GM23248 (cell line): ENCODE measurements at regions not wholly inside any gene's neighbourhood (a gene's known extent, or its start where the extent isn't known, plus 50 kb on each side); places are given as distances from the start of the nearest gene placed in this dataset.

ENCODE experiments used
- EZH2 ChIP-seq: fragments of 200-600 bp; sonication (generic); IDR thresholded peaks from 2 replicates; pipeline ENCODE4 v1.6.1; 2018; ENCODE audit warnings: antibody characterized with exemption, mild to moderate bottlenecking; ENCODE audit not compliant: insufficient read depth, poor library complexity, severe bottlenecking
- EZH2phosphoT487 ChIP-seq: fragments of 200-600 bp; sonication (generic); IDR thresholded peaks from 2 replicates; pipeline ENCODE4 v1.6.1; 2018; ENCODE audit warnings: antibody characterized with exemption, moderate library complexity, mild to moderate bottlenecking, low read depth; ENCODE audit not compliant: insufficient read depth

DNA sequence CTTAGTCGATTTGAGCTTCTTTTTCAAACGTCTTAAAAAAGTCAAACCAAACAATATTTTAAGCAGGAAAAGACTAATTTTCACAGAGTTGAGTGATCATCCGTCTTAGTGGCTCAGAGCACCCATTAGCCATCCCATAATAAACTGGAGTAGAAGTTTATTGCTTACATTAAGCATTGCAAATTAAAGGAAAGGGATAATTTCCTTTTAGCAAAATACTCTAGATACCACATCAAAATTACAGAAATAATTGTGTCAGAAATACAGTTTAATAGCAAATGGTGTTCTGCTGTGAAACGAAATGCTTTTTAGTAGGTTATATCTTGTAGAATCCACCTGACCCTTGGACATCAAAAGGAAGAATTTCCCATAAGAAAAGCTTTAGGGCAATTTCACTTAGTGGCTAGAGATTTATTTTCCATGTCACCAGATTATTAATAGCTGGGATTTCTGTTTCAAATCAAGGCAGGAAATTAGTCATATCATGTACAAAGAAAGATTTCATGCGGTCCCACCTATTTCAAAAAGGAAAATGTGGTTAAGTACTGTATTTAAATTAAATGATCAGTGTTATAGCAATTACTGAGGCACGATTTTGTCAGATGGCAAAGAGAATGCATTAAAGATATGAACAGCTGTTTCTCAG lies 96.2 kb downstream of the NPTX2 start:
- TF ChIP-seq EZH2 (no peak), EZH2phosphoT487 (no peak)
